Left colon (tissue), 2 donors: ENCODE measurements at regions not wholly inside any gene's neighbourhood (a gene's known extent, or its start where the extent isn't known, plus 50 kb on each side); places are given as distances from the start of the nearest gene placed in this dataset.
"Not testable (repeated sequence)": the region's sequence is repeated elsewhere in the genome, so short reads cannot be mapped to it uniquely, and the experiment has no call there.

Experiments
- ATAC-seq: fragments of 200-7000 bp; cut with Tn5 transposase; one replicate; pipeline ENCODE4 v1.9.1; 2020; ENCODE audit warnings: mild to moderate bottlenecking, moderate library complexity
- DNase-seq, 2 donors: peaks; one replicate each; pipeline ENCODE4 v3.0.0-alpha.2; 2020
- intact Hi-C, 2 donors: fragments of 100-400 bp; cut with DNase I in 1 of 2; cut with micrococcal nuclease in 1 of 2; formaldehyde crosslinking; loops; one replicate each; pipeline versions ENCODE4 v1.11.2 to v1.14.0; 2022; cut with DNase I, micrococcal nuclease
- donor health status: DM: no; HTN: no; CAD: no.
- donor health status: DM: yes; HTN: yes; CAD: no.

DNA sequence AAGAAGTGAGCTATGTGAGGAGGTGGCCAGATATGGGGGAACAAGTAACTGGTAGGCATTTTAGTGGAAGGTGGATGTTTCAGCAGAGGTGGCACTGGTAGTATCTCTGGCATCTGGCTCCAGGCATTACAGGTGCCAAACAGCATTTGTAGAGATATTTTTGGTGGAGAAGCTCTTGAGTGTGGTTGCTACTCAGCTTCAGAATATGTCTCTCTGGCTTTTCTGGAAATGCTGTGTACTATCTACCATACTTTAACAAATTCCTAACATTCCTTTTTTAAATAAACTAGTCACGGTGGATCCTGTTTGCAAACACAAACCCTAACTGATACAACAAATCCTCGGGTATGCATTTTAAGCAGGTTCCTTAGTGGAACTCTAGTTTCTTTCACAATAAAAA, 128.0 kb downstream of the BARX2 start:
- intact Hi-C loops = no loop called here
- DNase-seq (no peak), ATAC-seq (no peak)

DNA sequence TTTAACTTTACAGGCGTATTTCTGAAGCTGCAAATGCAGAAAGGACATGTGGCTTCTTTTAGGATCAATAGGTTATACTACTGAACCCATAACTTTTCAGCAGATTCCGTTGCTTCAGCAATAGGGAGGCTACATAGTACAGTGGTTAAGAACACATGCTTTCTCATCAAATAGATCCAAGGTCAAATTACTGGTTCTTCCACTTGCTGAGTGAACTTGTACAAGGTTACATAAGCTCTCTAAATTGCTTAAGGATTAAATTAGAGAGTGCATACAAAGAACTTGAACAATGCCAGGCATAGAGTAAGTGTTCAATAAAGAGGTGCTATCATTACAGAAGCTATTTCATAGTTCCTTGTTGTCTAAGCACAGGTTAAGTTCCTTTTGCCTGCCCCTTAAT, 129.6 kb downstream of the BARX2 start:
- intact Hi-C loops = no loop called here
- no peak for DNase-seq
- no peak for ATAC-seq

DNA sequence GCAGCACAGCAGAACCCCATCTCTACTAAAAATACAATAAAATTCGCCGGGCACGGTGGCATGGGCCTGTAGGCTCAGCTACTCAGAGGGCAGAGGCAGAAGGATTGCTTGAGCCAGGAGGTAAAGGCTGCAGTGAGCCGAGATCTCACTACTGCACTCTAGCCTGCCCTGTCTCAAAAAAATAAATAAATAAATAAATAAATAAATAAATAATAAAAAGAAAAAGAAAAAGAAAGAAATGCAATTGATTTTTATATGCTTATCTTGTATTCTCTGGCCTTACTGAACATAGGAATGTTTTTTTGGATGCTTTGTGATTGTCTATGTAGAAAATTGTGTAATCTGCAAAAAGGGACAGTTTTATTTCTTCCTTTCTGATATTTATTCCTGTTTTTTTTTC, 132.5 kb downstream of the BARX2 start:
- ATAC-seq = no peak
- intact Hi-C loops = no loop called here
- DNase-seq = no peak

DNA sequence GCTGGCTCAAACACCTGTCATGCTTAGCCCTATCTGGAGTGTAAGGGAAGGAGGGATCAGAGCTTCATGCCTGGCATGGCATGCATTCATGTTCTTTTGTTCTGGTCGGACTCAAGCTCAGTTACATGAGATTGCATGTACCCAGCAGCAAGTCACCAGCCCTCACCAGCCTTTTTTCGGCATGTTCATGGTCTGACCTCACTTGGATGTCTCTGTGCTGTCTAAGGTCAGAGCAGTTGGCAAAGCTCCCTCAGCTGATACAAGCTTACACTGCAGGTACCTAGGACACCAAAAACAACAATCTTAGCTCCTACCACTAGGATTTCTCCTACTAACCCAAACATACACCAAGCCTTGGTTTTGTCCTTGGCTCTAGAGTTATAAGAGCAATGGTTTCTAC, 152.6 kb downstream of the BARX2 start:
- intact Hi-C loops = no loop called here
- DNase-seq (no peak), ATAC-seq (no peak)

DNA sequence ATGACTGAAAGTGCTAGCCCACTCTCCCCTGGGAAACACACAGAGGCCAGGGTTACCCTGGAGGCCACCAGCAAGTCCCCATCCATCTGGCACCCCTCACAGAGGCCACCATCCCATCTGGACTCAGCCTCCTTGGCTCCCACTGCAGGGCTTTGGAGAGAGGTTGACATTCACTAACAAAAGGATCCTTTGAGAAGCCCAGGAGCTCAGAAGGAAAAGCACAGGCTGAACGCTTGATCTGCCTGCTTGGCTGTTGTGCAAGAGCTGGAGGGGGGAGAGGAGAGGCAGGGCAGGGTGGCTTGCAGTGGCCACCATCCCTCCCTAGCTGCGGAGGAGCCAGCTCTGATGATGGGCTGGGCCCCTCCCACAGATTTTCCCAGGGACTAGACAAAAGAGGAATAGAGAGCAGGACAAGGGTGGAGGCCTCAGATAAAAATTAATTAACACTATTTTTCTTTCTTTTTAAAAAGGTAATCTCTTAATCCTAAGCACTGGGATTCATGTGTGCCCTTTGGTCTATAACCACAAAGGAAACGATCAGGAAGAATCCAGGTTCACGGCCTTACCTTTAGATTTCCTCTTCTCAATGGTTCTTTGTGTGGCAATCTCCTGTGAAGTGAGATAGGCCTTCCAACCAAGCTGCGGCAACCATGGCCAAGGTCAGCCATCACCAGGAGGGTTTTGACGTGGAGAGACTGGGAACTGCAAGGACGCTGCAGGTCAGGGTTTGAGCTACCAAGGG, 154.7 kb downstream of the BARX2 start:
- ATAC-seq (no peak), DNase-seq (no peak)
- intact Hi-C loops = no loop called here

DNA sequence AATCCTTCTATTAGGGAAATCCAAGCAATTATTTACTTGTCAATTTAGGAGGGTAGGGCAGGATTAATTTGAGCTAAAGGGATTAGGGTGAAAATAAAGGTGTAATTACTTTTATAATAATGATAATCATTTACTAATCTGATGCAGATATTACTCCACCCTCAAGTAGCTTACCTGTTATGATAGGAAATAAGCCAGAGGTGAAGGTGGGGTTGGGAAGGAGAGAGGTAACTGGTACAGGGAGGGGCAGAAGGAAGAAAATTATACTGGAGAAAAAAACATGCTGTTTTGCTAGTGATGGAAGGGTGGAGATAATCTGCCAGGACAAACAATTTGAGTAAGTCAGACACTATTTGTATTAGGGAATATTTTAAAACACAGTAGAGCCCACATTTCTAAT, 157.7 kb downstream of the BARX2 start:
- intact Hi-C loops = no loop called here
- ATAC-seq (no peak), DNase-seq (no peak)

DNA sequence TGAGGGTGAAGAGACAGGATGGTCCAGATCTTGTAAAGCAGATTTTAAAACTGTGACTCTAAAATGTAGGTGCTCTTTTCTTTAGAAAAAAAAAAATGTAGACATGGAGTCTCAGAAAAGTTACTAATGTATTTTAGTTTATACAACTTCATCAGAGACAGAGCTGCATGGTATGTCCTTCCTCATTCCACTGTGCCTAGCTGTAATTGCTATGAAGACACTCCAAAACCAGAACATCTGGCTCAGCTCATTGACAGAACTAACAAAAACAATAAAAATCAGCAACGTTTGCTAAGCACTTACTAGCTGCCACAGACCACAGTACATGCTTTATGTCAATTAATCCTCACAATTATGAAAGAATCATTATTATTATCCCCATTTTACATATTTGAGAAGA, 160.7 kb downstream of the BARX2 start:
- no peak for DNase-seq
- ATAC-seq = no peak
- intact Hi-C loops = no loop called here

DNA sequence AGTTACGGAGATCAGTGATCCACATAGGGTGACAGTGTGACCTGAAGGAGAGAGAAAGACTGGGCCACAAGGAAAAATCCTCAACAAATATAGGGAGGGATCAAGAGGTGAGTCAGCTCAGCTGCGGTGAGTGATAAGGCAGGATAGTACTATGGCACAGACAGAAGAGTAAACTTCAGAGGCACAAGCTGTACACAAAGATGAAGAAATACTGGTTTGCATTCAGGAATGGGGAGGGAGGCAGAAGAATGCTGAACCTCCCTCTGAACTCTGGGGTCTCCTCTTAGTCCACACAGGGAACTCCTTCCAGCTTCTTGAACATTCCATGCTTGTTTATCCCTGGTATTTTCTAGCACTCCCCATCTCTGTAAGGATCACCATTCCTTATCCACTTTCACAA, 162.7 kb downstream of the BARX2 start:
- DNase-seq (no peak), ATAC-seq (no peak)
- intact Hi-C loops = no loop called here

DNA sequence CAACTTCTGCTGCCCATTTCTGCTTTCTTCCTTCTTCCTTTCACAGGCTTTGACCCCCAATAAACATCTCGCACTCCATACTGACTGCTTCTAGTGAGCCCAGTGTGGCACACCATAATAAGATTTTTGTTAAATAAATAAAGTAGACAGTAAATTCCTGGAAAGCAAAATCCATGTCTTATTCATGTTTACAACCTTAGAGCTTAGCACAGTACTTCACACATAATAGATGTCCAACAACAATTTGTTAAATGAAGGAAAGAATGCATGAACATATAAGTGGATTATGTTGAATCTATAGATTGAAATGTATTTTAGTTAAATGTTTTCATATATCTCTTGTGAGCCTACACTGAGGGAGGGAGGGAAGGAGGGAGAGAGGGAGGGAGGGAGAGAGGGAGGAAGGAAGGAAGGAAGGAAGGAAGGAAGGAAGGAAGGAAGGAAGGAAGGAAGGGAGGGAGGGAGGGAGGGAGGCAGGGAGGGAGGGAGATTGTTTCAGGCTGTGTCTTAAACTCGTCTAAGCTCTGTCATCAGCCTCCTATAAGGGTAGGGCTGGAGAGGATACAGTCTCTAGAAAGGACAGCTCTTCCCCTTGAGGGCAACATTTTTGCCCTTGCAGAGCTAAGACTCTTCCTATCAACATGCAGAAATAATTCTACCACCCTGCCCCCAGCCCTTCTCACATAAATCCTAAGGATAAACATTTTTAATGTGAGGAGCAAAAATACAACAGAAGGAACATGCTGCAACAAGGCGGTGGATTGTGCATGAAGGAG, 168.1 kb downstream of the BARX2 start:
- intact Hi-C loops = no loop called here
- ATAC-seq = no peak
- DNase-seq = no peak

DNA sequence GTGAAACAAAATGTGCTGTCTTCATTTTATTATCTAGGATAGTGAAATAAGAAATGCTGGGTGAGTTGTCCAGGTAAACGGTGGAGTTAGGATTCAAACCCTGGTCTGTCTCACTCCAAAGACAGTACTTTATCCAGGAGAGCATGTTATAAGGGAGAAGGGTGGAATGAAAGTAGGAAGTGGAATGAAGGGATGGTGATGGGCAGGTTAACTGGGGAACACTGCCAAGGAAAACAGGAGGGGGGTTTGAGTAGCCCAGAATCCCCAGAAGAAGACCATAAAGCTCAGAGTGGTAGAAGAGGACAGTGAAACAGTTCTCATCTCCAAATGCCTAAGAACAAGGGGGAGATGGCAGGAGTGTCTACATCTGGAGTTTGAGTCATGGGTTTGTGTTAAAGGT, 169.0 kb downstream of the BARX2 start:
- intact Hi-C loops = no loop called here
- no peak for ATAC-seq
- no peak for DNase-seq

DNA sequence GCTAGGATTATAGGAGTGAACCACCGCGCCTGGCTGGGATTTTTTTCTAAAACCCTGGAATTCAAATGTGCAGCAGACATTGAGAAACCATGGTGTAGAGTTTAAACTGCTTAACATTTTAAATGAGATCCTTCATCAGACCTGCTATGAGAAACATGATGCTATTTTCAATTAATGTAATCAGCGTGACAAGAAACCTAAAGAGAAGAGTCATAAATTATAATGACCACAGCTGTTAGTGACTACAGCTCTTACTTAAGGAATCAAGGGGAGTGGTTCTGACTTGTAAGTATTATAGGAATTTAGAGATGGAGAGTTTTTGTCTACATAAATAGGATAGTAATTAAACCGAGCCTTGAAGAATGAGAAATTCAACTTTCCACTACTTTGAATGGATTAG, 170.6 kb downstream of the BARX2 start:
- ATAC-seq (no peak), DNase-seq (no peak)
- intact Hi-C loops = no loop called here

DNA sequence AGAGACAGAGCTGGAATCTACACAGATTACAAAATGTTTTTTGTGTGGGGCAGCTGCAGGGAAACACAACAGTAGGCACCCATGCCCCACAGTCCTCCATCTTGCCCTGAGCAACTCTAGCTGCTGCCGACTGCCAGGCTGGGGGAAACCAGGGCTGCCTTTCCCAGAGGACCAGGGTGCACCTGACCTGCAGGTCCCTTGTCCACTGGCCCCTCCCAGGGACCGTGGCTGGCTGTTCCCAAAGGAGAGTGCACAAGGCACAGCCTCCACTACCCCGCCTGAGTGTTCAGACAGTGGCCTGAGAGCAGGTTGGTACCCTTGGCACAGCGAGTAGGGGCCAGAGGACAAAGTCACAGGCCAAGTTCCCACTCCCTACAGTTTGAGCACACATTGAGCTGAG, 181.8 kb downstream of the BARX2 start:
- DNase-seq (no peak), ATAC-seq (no peak)
- intact Hi-C loops = no loop called here

DNA sequence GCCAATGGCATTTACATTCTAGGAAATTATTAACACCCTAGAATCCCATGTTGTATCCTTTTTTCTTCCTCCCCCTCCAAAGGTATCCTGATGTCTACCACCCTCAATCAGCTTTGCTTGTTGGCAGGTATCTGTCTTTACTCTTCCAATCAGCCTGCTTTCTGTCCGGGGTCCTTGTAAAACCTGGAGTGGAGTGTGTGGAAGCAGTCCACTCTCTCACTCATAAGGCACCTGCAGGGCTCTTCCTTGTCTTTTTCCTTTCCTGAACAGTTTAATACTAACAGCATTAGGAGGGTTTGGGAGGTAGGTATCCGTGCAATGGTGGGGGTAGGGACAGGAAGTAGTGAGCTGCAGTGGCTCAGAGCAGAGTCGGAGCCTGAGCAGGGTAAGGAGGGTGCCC, 193.4 kb downstream of the BARX2 start:
- ATAC-seq = no peak

DNA sequence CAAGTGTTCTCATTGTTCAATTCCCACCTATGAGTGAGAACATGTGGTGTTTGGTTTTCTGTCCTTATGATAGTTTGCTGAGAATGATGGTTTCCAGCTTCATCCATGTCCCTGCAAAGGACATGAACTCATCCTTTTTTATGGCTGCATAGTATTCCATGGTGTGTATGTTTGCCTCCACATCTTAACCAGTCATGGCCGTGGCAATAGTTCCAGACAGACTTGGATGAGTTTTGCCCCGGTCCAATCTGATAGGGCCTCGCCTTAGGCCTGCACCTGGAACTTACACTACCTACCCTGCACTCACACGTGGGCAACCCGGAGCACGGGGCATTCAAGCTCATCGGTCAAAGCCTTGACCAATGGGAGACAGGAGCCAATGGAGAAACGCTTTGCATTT, 197.0 kb downstream of the BARX2 start:
- intact Hi-C loops, DNase-seq, ATAC-seq: not testable (repeated sequence)

More for the DNA sequence above, 193.4 kb downstream of the BARX2 start:
- intact Hi-C loops = no loop called here
- no peak for DNase-seq

DNA sequence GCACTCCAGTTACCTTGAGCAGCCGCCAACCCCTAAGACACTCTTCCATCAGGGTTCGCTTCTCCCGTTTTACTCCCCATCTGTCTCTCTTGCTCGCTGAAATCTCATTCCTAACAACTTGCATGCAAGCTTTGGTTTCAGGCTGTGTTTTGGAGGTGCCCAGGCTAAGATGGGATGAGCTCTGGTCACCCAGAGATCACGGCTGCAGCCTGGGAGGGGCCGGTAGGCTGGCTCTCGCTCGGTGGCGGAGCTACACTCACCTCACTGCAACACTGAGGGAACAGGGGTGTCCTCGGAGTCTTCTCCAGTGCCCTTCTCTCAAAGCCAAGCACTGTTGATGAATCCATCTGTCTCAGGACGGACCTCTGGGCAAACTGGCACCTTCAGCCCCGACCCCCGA, 197.5 kb downstream of the BARX2 start:
- intact Hi-C loops = no loop called here

DNA sequence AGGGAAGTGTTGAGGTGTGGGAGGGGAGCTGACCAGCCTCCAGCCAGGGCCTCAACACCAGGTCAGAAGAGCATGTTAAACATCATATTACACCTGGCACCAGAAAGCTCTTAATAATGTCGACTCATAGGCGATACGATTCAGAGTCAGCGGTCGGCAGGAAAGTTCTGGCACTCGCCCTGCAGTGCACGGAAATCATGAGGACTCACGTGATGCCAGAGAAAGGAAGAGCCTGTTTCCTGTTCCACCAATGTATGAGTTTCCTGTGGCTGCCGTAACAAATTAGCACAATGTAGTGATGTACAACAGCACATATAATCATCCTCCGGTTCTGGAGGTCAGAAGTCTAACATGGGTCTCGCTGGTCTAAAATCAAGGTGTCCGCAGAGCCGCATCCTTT, 198.8 kb downstream of the BARX2 start:
- DNase-seq (no peak), ATAC-seq (no peak)
- intact Hi-C loops = no loop called here

More for the DNA sequence above, 197.5 kb downstream of the BARX2 start:
- ATAC-seq (no peak), DNase-seq (no peak)

DNA sequence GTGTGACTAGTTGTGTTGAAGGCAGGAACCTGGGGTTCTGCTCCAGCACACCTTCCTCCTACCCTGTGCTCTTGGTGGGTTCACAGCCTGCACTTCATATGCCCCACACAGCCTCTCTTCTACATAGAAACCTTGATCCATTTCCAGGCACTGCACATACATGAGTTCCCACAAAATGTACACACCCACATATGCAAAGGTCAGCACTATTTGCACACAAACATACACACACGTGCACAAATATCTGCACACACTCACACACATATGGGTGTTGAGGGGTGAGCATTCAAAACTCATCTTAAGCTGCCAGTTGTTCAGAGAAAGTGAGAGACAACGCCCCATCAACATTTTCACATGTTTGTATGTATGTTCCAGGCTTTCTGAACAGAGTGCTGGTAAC, 201.0 kb downstream of the BARX2 start:
- DNase-seq = no peak
- no peak for ATAC-seq
- intact Hi-C loops = no loop called here

DNA sequence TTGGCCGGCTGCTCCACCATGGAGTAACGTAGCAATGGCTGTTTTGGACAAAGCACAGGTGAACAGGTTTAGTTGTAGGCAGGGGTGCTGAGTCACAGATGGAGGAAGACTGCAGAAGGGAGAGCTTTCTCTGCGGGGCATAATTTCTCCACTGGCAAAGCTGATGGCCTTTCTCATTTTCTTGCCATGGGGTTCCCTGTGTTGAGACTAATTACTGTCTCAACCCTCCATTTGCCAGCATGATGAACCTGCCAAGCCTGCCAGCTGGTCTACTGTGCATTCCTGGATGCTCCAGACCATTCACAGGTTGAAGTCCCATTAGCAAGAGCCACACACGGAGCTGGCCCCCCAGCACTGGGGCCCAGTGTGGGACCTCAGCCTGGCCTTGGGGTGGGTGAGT, 202.4 kb downstream of the BARX2 start:
- ATAC-seq = no peak

DNA sequence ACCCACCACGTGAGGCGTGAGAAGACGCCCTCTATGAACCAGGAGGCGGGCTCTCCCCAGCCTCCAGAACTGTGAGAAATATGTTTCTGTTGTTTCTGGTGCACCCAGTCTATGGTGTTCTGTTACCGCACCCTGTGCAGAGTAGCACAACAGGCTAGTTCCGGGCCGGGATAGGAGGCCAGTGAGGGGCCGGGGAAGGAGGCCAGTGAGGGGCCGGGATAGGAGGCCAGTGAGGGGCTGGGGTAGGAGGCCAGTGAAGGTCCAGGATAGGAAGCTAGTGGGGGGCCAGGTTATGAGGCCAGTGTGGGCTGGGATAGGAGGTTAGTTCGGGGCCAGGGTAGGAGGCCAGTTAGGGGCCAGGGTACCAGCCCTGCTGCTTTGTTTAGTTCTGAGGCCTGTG, 204.6 kb downstream of the BARX2 start:
- ATAC-seq (no peak), DNase-seq (no peak)
- intact Hi-C loops = no loop called here

More for the DNA sequence above, 202.4 kb downstream of the BARX2 start:
- intact Hi-C loops = no loop called here
- no peak for DNase-seq

DNA sequence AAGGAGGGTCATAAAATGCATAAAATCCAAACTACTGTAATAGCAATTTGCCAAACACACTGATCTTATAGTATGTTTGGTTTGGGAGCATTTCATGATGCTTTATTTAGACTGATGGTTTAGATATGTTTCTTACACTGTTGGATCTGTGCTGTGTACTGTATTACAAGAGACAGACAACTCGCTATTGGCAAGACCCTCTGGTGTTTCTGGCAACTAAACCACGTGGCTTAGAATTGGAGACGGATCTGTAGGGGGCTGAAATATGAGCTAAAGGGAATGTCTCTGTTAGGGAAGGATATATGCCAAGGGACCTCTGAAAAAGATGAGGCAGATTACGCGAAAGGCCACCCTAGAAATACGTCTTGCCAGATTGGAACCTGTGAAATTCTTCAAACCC, 208.7 kb downstream of the BARX2 start:
- no peak for DNase-seq
- ATAC-seq = no peak
- intact Hi-C loops = no loop called here
